IPS-15b (cell line): ENCODE measurements at regions not wholly inside any gene's neighbourhood (a gene's known extent, or its start where the extent isn't known, plus 50 kb on each side); places are given as distances from the start of the nearest gene placed in this dataset.
"Not testable (repeated sequence)": the region's sequence is repeated elsewhere in the genome, so short reads cannot be mapped to it uniquely, and the experiment has no call there.

Experiments used
- H3K27me3 ChIP-seq: one replicate; pipeline ENCODE4 v1.6.1; 2013; ENCODE audit warnings: low read length; ENCODE audit not compliant: control insufficient read depth, insufficient read depth
- H3K36me3 ChIP-seq: one replicate; pipeline ENCODE4 v1.6.1; 2013; ENCODE audit warnings: low read length; ENCODE audit not compliant: control insufficient read depth, insufficient read depth
- H3K4me1 ChIP-seq: one replicate; pipeline ENCODE4 v1.6.1; 2013; ENCODE audit warnings: mild to moderate bottlenecking, low read length; ENCODE audit not compliant: control insufficient read depth, insufficient read depth
- H3K4me3 ChIP-seq: one replicate; pipeline ENCODE4 v1.5.1; 2013; ENCODE audit warnings: low read depth, low read length
- H3K9ac ChIP-seq: one replicate; pipeline ENCODE4 v1.6.1; 2013; ENCODE audit warnings: low read depth, mild to moderate bottlenecking, low read length
- H3K9me3 ChIP-seq: one replicate; pipeline ENCODE4 v1.6.1; 2013; ENCODE audit warnings: mild to moderate bottlenecking, low read length; ENCODE audit not compliant: control insufficient read depth, insufficient read depth

DNA sequence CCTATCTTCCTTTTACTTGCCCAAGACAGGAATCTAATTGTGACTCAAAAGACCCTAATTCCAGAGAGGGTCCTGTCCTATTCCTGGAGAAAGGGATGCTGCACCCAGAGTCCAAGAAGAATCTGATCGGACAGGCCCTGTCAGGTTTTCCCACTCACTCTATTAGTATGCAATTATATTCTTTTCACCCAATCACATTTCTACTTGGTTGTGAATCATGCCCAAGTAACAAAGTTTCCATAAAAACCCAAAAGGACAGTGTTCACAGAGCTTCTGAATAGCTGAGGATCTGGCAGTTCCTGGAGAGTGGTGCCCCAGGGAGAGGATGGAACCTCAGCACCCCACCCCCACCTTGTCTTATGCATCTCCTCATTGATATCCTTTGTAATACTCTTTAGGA lies 135.3 kb upstream of the SLITRK5 start:
- Histone ChIP-seq H3K4me3 (no peak overlapping the region), H3K27me3 (no peaks in the 10 kb centered on the region), H3K36me3 (no peaks in the 10 kb centered on the region), H3K9me3 (no peaks in the 10 kb centered on the region), H3K4me1 (no peaks in the 10 kb centered on the region), H3K9ac (no peak overlapping the region)

- H3K4me1 ChIP-seq, result no peaks in the 10 kb centered on the region
- no peaks in the 10 kb centered on the region for H3K36me3 ChIP-seq
- H3K4me3 ChIP-seq, result no peak overlapping the region
- H3K9ac ChIP-seq, result no peak overlapping the region
- no peaks in the 10 kb centered on the region for H3K27me3 ChIP-seq
- H3K9me3 ChIP-seq, result no peaks in the 10 kb centered on the region
Measured at GRCh38 chr13:87536499-87536898, 134.7 kb upstream of the SLITRK5 start.

DNA sequence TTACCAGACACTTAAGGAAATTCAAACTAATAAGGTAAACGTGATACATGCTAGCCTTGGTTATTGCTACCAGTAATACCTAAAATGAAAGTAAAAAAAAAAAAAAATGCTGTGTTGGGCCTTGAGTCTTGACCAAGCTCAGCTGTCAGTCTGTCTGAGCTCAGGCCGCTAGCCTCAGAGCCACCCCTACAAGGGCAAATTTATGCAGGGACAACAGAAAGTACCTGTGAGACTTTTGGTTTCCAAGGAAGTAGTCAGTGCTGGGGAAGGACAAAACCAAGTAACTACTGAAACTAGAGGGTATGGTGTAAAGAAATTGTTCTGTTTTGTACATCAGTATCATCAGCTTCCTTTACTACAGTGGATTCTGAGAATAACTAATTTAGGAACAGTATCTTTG lies 134.3 kb upstream of the SLITRK5 start:
- Histone ChIP-seq H3K27me3 (no peaks in the 10 kb centered on the region), H3K9me3 (no peaks in the 10 kb centered on the region), H3K9ac (no peak overlapping the region), H3K4me3 (no peak overlapping the region), H3K4me1 (no peaks in the 10 kb centered on the region), H3K36me3 (no peaks in the 10 kb centered on the region)

GRCh38 chr13:87537951-87538350 lies 133.2 kb upstream of the SLITRK5 start:
- H3K9me3 ChIP-seq, result no peaks in the 10 kb centered on the region
- H3K27me3 ChIP-seq, result no peaks in the 10 kb centered on the region
- no peaks in the 10 kb centered on the region for H3K4me1 ChIP-seq
- H3K9ac ChIP-seq, result no peak overlapping the region
- H3K4me3 ChIP-seq, result no peak overlapping the region
- no peaks in the 10 kb centered on the region for H3K36me3 ChIP-seq

DNA sequence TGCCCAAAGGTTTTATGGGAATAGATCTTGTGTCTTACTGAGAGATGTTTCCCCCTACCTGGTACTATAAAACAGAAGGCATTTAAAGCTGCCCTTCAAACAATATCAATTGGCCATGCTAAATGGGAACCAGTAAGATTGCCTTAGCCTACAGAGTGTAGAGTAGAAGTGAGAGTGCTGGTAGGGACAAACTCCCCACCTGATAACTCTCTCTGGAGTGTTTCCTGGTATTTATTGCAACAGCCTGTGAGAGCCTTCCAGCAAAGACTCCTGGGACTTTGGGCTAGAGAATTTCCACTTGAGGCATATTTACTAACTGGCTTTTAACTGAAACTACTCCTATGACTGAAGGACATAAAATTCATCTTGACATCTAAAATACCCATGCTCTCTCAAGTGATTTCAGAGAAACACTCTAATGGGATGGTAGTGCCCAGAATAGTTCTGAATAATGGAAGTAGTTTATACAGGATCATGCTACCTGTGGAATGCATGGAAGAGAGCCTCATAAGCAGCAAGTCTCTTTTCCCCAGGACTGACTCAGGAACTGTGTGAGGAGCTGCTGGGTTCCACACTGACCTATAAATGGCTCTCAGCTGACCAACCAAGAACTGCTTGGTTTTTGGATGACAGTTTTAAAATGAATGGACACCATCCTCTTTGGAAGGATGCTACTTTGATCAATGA lies 132.7 kb upstream of the SLITRK5 start:
- H3K4me3 ChIP-seq, result no peak overlapping the region
- H3K4me1 ChIP-seq, result no peaks in the 10 kb centered on the region
- no peaks in the 10 kb centered on the region for H3K9me3 ChIP-seq
- no peak overlapping the region for H3K9ac ChIP-seq
- H3K27me3 ChIP-seq, result no peaks in the 10 kb centered on the region
- no peaks in the 10 kb centered on the region for H3K36me3 ChIP-seq

GRCh38 chr13:87553142-87553541 lies 118.0 kb upstream of the SLITRK5 start:
- H3K36me3 ChIP-seq, result no peaks in the 10 kb centered on the region
- no peaks in the 10 kb centered on the region for H3K27me3 ChIP-seq
- no peaks in the 10 kb centered on the region for H3K4me1 ChIP-seq
- H3K4me3 ChIP-seq, result no peak overlapping the region
- H3K9ac ChIP-seq, result no peak overlapping the region
- no peaks in the 10 kb centered on the region for H3K9me3 ChIP-seq

DNA sequence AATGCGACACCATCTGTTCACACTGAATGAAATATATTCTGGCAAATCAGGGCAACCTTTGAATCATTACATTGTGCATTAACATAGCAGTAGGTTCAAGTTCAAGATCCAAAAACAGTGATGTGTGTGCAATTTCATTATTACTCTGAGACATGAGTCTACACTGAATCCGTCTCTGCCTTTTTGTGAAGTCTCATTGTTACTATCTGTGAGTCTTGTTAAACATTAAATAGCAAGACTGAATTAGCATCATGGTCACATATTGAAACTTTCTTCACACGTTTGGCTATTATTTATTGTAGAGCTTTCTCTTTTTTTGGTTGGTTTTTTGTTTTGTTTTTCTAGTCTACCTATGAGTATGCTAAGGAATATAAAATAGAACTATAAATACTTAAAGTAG lies 117.1 kb upstream of the SLITRK5 start:
- Histone ChIP-seq H3K9me3 (no peaks in the 10 kb centered on the region), H3K4me1 (no peaks in the 10 kb centered on the region), H3K9ac (no peak overlapping the region), H3K4me3 (no peak overlapping the region), H3K36me3 (no peaks in the 10 kb centered on the region), H3K27me3 (no peaks in the 10 kb centered on the region)

GRCh38 chr13:87557788-87558187 lies 113.4 kb upstream of the SLITRK5 start:
- H3K27me3 ChIP-seq, result no peaks in the 10 kb centered on the region
- no peak overlapping the region for H3K4me3 ChIP-seq
- no peaks in the 10 kb centered on the region for H3K4me1 ChIP-seq
- no peaks in the 10 kb centered on the region for H3K36me3 ChIP-seq
- no peaks in the 10 kb centered on the region for H3K9me3 ChIP-seq
- no peak overlapping the region for H3K9ac ChIP-seq

DNA sequence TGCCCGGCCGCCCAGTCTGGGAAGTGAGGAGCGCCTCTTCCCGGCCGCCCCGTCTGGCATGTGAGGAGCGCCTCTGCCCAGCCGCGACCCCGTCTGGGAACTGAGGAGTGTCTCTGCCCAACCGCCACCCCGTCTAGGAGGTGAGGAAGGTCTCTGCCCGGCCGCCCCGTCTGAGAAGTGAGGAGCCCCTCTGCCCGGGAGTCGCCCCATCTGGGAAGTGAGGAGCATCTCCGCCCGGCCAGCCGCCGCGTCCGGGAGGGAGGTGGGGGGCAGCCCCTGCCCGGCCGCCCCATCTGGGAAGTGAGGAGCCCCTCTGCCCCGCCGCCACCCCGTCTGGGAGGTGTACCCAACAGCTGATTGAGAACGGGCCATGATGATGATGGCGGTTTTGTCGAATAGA lies 109.6 kb upstream of the SLITRK5 start:
- H3K36me3 ChIP-seq, H3K4me1 ChIP-seq, H3K4me3 ChIP-seq, H3K9me3 ChIP-seq, H3K27me3 ChIP-seq, H3K9ac ChIP-seq: not testable (repeated sequence)

DNA sequence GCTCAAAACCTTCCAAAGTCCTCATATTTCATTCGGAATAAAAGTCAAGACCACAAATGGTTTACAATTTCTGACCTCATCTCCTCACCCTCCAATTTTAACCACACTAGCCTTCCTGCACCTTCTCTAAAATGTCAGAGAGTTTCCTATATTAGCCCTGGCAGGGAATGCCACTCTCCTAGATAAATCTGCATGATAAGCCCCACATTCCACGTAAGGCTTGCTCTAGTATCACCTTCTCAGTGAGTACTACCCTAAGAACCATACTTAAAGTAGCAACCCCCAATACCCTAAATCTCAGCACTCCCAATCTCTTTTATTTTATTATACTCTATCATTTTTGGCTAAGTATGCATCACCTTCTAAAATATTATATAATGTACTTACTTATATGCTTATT lies 100.5 kb upstream of the SLITRK5 start:
- no peaks in the 10 kb centered on the region for H3K4me1 ChIP-seq
- no peaks in the 10 kb centered on the region for H3K27me3 ChIP-seq
- no peak overlapping the region for H3K4me3 ChIP-seq
- no peaks in the 10 kb centered on the region for H3K9me3 ChIP-seq
- no peaks in the 10 kb centered on the region for H3K36me3 ChIP-seq
- no peak overlapping the region for H3K9ac ChIP-seq

GRCh38 chr13:87582399-87582798 lies 88.8 kb upstream of the SLITRK5 start:
- Histone ChIP-seq H3K9me3 (no peaks in the 10 kb centered on the region), H3K27me3 (no peaks in the 10 kb centered on the region), H3K9ac (no peak overlapping the region)

DNA sequence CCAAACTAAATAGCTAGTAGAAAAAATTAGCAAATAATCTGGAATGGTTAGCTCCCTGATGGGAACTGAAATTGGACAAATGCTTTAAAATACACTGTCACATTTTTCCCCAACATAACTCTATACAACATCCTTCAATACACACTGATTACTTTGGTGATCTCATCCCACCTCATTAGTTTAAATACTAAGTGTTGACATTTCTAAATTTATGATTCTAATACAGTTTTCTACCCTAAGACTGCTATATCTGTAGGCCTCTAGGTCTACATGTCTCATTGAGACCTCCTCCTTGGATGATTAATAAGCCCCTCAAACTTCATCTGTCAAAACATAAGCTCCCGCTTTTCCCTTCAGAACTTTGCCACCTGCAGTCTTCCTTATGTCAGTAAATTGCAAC lies 80.7 kb upstream of the SLITRK5 start:
- Histone ChIP-seq H3K4me3 (no peak overlapping the region), H3K27me3 (no peaks in the 10 kb centered on the region), H3K36me3 (no peaks in the 10 kb centered on the region), H3K9ac (no peak overlapping the region), H3K9me3 (no peaks in the 10 kb centered on the region), H3K4me1 (no peaks in the 10 kb centered on the region)

More at GRCh38 chr13:87582399-87582798, 88.8 kb upstream of the SLITRK5 start:
- Histone ChIP-seq H3K4me1 (no peaks in the 10 kb centered on the region), H3K36me3 (no peaks in the 10 kb centered on the region), H3K4me3 (no peak overlapping the region)
